Smooth muscle cell (in vitro differentiated cells): ENCODE measurements at regions not wholly inside any gene's neighbourhood (a gene's known extent, or its start where the extent isn't known, plus 50 kb on each side); places are given as distances from the start of the nearest gene placed in this dataset.

Experiments used
- DNase-seq: peaks from one replicate; lab custom pipeline; 2025; ENCODE audit not compliant: unreplicated experiment; lab: John Stamatoyannopoulos, UW
- H2AFZ ChIP-seq: fragments of 200-600 bp; sonication (generic); 2 replicates; pipeline ENCODE4 v1.6.0; 2016; ENCODE audit warnings: antibody characterized with exemption, low read depth, mild to moderate bottlenecking
- H3F3A ChIP-seq: fragments of 200-600 bp; sonication (generic); 2 replicates; pipeline ENCODE4 v1.6.0; 2017; ENCODE audit warnings: antibody characterized with exemption, low read depth
- H3K27ac ChIP-seq: fragments of 200-600 bp; sonication (generic); 2 replicates; pipeline ENCODE4 v1.5.1; 2016; ENCODE audit warnings: low read depth, mild to moderate bottlenecking
- H3K27me3 ChIP-seq: fragments of 200-600 bp; sonication (generic); 2 replicates; pipeline ENCODE4 v1.6.1; 2016; ENCODE audit warnings: low read depth, mild to moderate bottlenecking
- H3K36me3 ChIP-seq: fragments of 200-600 bp; sonication (generic); 2 replicates; pipeline ENCODE4 v1.5.1; 2016; ENCODE audit warnings: low read depth
- H3K4me1 ChIP-seq: fragments of 200-600 bp; sonication (generic); 2 replicates; pipeline ENCODE4 v1.5.1; 2016; ENCODE audit warnings: low read depth
- H3K4me2 ChIP-seq: fragments of 200-600 bp; sonication (generic); 2 replicates; pipeline ENCODE4 v1.6.0; 2016; ENCODE audit warnings: mild to moderate bottlenecking
- H3K4me3 ChIP-seq: fragments of 200-600 bp; sonication (generic); 2 replicates; pipeline ENCODE4 v1.5.1; 2016; ENCODE audit warnings: mild to moderate bottlenecking
- H3K79me2 ChIP-seq: fragments of 200-600 bp; sonication (generic); 2 replicates; pipeline ENCODE4 v1.6.0; 2016; ENCODE audit warnings: low read depth, mild to moderate bottlenecking
- H3K9ac ChIP-seq: fragments of 200-600 bp; sonication (generic); 2 replicates; pipeline ENCODE4 v1.6.0; 2016; ENCODE audit warnings: low read depth
- H3K9me3 ChIP-seq: fragments of 200-600 bp; sonication (generic); replicated peaks from 2 replicates; pipeline ENCODE4 v1.5.1; 2016; ENCODE audit warnings: low read depth
- H4K20me1 ChIP-seq: fragments of 200-600 bp; sonication (generic); 2 replicates; pipeline ENCODE4 v1.6.0; 2016; ENCODE audit warnings: low read depth
- WGBS: methylation state at CpG from one replicate; pipeline ENCODE4 v1.1.7; 2016; ENCODE audit warnings: low lambda C conversion rate; 5-methylcytosine and 5-hydroxymethylcytosine counted together
- TF ChIP-seq, protein P1 (sequence below): fragments of 200-600 bp; sonication (generic); IDR thresholded peaks from 2 replicates; pipeline ENCODE4 v1.5.1; 2017; ENCODE audit warnings: borderline replicate concordance, mild to moderate bottlenecking, antibody characterized with exemption; ENCODE audit not compliant: insufficient read depth, poor library complexity, severe bottlenecking

DNA sequence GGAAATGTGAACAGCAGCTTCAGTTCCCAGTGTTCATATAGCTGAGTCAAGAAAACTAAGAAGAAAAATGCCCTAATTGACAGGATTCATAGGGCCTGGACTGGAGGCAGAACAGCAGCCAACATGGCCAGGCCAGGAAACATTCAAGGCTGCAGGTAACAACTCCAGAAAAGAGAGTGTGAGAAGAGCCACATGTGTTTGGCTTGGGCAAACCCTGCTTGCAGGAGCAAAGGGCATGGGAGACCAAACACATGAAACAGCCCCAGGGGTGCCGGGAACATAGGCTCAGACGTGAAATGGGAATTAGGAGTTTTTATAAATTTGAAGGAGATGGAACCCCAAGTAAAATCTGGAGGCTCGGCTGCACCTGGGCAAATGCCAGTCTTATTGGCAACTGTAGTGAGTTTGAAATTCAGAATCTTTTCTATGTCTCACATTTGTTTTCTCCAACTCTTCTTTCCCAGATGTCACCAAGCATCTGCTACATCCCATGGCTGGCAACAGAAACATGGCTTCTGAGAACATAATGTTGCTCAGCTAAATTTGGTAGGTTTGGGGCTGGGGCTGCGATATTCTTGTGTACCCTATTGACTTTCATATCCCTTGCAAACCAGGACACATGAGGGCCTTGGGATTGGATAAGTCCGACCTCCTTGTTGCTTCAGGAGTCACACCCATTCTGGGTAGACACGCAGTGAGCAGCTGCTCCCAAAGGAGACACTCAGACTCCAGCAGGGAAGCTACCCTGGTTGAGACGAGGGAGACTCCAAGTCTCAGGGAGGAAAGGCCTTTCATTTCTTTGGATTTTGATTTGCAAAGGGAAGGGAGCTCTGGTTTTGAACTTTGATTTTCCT lies 98.9 kb upstream of the CLSTN2 start:
- WGBS = 96% methylated on average over 7 of the region's 7 CpGs
- DNase-seq = no peak
- Histone ChIP-seq H3K9me3 (no peaks in the 10 kb centered on the region), H2AFZ (no peak overlapping the region), H4K20me1 (no peaks in the 10 kb centered on the region), H3K27ac (no peak overlapping the region), H3K4me3 (no peak overlapping the region), H3F3A (no peaks in the 10 kb centered on the region), H3K79me2 (no peaks in the 10 kb centered on the region), H3K4me2 (no peak overlapping the region), H3K36me3 (no peaks in the 10 kb centered on the region), H3K27me3 (no peaks in the 10 kb centered on the region), H3K9ac (no peak overlapping the region), H3K4me1 (no peaks in the 10 kb centered on the region)
- TF ChIP-seq, protein P1, sequence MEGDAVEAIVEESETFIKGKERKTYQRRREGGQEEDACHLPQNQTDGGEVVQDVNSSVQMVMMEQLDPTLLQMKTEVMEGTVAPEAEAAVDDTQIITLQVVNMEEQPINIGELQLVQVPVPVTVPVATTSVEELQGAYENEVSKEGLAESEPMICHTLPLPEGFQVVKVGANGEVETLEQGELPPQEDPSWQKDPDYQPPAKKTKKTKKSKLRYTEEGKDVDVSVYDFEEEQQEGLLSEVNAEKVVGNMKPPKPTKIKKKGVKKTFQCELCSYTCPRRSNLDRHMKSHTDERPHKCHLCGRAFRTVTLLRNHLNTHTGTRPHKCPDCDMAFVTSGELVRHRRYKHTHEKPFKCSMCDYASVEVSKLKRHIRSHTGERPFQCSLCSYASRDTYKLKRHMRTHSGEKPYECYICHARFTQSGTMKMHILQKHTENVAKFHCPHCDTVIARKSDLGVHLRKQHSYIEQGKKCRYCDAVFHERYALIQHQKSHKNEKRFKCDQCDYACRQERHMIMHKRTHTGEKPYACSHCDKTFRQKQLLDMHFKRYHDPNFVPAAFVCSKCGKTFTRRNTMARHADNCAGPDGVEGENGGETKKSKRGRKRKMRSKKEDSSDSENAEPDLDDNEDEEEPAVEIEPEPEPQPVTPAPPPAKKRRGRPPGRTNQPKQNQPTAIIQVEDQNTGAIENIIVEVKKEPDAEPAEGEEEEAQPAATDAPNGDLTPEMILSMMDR = no peak

- WGBS = 54% methylated on average over 4 of the region's 4 CpGs
- Histone ChIP-seq H3K9me3 (no peaks in the 10 kb centered on the region), H3K27ac (no peak overlapping the region), H3K9ac (no peak overlapping the region), H3K36me3 (no peaks in the 10 kb centered on the region), H3F3A (no peaks in the 10 kb centered on the region), H3K4me3 (no peak overlapping the region), H2AFZ (no peak overlapping the region), H4K20me1 (no peaks in the 10 kb centered on the region), H3K27me3 (no peaks in the 10 kb centered on the region), H3K4me2 (no peak overlapping the region), H3K4me1 (no peaks in the 10 kb centered on the region), H3K79me2 (no peaks in the 10 kb centered on the region)
- TF ChIP-seq, protein P1 = no peak
- no peak for DNase-seq
Observed at GRCh38 chr3:139832998-139833397, 102.0 kb upstream of the CLSTN2 start.

- Histone ChIP-seq H3K9ac (no peak overlapping the region), H3F3A (no peaks in the 10 kb centered on the region), H4K20me1 (no peaks in the 10 kb centered on the region), H3K79me2 (no peaks in the 10 kb centered on the region), H3K9me3 (no peaks in the 10 kb centered on the region), H3K27ac (no peak overlapping the region), H3K27me3 (no peaks in the 10 kb centered on the region), H3K4me2 (no peak overlapping the region), H3K4me1 (no peaks in the 10 kb centered on the region), H3K36me3 (no peaks in the 10 kb centered on the region), H2AFZ (no peak overlapping the region), H3K4me3 (no peak overlapping the region)
- 56% methylated on average over 11 of the region's 11 CpGs for WGBS
- no peak for DNase-seq
- TF ChIP-seq, protein P1 = no peak
Observed at GRCh38 chr3:139830817-139831216, 104.2 kb upstream of the CLSTN2 start.

- Histone ChIP-seq H3K9me3 (no peaks in the 10 kb centered on the region), H3K4me3 (no peak overlapping the region), H3K27me3 (no peaks in the 10 kb centered on the region), H3K36me3 (no peaks in the 10 kb centered on the region), H3K9ac (no peak overlapping the region), H3K79me2 (no peaks in the 10 kb centered on the region), H2AFZ (no peak overlapping the region), H4K20me1 (no peaks in the 10 kb centered on the region), H3K4me2 (peak overlapping the region; percentile 46), H3K27ac (no peak overlapping the region), H3F3A (no peaks in the 10 kb centered on the region), H3K4me1 (no peaks in the 10 kb centered on the region)
- DNase-seq = no peak
- TF ChIP-seq, protein P1 = no peak
- WGBS = 94% methylated on average over 1 of the region's 1 CpG
Observed at GRCh38 chr3:139827833-139828232, 107.2 kb upstream of the CLSTN2 start.
